GM21529 (cell line): ENCODE measurements at regions not wholly inside any gene's neighbourhood (a gene's known extent, or its start where the extent isn't known, plus 50 kb on each side); places are given as distances from the start of the nearest gene placed in this dataset.
"Not testable (repeated sequence)": the region's sequence is repeated elsewhere in the genome, so short reads cannot be mapped to it uniquely, and the experiment has no call there.

ENCODE experiments used
- ATAC-seq: cut with Tn5 transposase; IDR thresholded peaks from one replicate; pipeline ENCODE4 v1.9.1; 2021; ENCODE audit not compliant: unreplicated experiment

DNA sequence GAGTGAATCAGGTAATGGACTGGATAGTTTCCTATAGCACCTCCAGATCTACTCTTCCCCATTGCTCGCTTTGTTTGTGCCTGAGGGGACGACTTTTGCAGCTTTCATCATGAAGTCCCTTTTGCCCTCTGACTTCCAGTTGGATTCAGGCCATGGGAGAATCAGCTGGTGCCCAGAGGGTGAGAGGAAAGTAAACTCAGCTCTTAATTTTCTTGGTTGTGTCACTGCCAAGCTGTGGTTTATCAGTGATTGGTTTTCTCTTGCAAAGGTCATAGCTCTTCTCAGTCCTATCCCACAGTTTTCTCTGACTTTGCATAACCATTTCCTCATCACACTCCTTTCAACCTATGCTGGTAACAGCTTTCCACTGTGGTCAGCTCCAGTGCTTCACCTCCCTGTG is 200.1 kb downstream of the KCNJ2 start:
- ATAC-seq = no peak

DNA sequence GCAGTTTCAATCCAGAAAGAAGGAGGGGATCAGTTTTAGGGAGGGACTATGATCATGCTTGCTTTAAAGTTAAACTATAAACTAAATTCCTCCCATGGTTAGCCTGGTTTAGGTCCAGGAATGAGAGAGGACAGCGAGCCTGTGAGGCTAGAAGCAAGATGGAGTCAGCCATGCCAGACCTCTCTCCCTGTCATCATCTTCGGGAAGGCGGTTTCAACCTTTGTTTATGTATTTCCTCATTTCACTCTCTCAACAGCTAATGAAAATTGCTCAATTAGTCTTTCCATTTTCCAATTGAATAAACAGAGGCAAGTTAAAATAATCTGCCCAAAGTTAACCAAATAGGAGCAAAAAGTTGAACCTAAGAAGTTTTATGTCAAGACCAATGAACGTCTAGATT is 201.5 kb downstream of the KCNJ2 start:
- no peak for ATAC-seq

DNA sequence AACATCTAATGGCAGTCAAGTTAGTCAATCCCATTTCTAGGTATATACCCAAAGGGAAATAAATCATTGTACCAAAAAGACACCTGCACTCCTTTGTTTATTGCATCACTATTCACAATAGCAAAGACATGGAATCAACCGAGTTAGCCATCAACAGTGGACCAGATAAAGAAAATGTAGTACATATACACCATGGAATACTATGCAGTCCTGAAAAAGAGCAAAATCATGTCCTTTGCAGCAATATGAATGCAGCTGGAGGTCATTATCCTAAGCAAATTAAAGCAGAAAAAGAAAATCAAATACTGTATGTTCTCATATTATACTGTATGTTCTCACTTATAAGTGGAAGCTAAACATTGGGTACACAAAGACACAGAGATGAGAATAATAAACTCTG is 204.0 kb downstream of the KCNJ2 start:
- no peak for ATAC-seq

DNA sequence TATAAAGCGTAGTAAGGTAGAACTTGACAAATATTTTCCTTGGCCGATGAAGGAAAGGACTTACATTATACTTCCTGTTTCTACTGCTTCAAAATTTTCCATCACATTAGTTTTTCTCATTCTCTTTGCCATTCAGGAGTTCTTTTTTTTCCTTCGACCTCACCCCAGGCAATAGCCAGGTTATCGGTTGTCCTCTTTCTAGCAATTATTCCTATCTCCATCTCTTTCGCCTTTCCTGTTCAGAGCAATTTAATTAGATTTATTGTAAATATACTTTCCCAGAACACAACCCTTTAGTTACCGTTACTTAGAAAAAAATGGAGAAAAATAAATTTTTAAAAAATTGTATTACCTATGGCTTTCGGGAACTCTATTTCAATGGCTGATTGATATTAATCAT is 205.2 kb downstream of the KCNJ2 start:
- ATAC-seq = no peak

DNA sequence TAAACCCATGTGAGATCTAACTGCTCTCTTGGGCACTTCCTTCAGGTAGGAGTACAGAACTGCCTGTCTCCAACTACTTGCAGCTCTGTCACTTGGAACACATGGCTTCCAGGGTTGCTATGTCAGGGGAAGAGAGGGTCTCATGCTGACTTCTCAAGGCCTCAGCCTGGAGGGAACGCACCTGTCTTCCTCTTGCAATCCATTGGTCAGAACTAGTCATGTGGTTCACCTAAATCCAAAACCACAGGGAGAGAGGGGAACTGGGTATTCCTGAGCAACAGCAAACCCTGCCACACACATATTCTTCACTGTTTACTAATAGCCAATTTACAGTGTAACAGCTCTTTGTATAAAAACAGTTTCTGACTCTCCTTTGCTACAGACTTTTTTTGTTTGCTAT is 206.1 kb downstream of the KCNJ2 start:
- no peak for ATAC-seq

DNA sequence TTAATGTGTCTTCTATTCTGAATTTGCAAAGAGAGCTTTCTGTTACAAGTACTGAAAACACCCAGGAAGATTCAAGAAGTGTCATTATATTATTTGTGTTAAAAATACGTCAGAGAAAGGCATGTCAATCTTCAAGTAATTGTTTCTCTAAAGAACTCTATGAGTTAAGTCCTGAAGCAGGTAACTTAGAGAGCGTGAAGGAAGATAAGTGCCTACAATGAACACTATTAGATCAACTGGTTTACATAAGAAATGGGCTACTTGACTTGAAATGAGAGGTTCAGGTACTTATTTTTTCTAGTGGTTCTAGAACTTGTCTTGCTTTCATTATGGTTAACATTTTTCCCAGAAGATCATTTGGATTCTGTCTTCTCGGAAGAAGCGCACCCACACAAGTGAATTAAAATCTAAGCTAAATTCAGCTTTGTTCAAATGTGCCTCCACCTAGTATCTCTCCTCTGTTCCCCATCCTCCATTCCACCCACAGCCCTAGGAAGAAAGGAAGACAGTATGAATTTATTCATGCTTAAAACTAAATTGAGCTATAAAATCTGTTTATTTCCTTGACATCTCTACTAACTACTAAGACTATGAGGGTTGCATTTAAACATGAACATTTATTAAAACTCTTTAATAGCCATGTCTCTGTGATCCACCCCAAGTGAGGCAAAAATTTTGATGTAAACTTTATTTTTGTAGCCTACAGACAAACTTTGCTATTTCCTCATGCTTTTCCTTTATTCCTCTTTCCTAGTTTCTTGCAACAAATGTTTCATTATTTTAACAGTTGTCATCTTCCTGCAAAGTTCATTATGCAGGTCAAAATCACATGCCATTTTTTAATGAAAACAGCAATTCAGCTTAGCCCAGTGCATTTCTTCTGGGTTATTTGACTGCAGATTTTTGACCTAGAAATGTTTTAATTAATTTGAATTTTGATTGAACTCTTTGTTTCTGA is 206.8 kb downstream of the KCNJ2 start:
- ATAC-seq = no peak

DNA sequence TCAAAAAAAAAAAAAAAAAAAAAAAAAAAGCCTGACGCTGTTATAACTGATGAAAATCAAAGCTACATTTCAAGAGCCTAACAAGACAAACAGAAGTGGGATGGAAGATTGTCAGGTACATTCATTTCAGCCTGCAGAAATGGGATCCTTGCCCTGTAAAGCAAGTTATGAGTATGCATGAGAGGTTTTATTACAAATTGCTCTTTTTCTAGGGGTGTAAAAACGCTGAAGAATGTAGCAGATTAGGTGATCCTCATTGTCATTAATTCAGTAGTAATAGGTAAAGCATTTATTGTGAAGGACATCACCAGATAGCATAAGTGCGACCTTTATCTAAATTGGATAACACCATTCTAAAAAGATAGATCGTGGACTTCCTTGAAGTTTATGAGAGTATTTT is 208.3 kb downstream of the KCNJ2 start:
- no peak for ATAC-seq

DNA sequence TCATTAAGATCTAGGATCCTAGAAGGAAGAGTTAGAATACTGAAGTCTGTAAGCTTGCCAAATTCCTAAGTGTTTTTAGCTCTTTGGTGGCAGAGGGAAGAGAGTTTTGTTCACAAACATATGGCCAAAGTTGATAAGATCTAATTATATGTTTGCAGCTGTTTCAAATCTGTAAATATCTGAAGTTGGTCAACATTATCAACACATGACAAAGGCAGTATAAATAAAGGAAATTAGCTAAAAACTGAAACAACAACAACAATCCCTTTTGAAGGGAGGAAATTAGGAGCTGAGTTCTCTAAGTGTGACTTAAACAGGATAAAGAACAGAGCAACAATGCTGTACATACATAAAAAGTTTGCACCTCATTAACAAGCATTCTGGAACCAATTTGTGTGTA is 208.7 kb downstream of the KCNJ2 start:
- no peak for ATAC-seq

DNA sequence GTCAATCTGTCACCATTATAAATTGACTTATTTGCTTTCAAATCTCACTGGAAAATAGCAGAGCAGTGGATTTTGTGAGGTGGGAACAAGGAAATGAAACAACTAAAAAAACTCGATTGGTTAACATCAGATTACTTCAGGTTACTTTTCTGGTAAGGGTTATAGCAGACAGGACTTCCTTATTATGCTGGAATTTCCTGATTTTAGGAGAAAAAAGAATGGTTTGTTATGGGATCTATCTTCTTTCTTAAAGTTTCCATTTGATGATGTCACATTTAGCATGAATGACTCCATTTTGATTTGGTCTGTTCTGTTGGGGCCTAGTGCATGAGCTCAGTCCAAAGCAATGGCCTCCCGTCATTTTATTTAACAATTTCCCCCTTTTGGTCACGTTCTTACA is 210.6 kb downstream of the KCNJ2 start:
- ATAC-seq = no peak

DNA sequence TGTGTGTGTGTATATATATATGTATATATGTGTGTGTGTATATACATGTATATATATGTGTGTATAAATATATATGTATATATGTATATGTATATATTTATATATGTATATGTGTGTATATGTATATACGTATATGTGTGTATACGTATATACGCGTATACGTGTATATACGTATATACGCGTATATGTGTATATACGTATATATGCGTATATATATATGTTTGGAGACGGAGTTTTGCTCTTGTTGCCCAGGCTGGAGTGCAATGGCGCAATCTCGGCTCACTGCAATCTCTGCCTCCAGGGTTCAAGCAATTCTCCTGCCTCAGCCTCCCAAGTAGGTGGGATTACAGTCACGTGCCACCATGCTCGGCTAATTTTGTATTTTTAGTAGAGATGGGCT is 212.6 kb downstream of the KCNJ2 start:
- not testable (repeated sequence) for ATAC-seq

DNA sequence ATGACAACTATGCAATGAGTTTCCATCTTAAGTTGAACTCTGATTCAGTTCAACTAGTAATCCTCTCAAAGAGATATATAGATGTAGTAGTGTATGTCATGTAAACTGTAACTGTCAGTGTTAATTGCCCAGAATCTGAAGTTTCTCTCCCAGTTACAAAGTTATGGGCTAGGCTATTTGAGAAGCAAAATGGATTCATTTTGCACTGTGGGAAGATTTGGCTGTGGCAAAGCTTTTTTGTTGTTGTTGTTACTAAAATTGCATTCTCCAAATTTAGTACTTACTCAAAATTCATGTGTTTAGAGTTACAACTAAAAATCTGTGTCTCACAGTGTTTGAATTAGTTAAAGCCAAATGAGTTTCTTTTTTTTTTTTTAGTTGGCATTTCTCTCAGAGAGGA is 219.0 kb downstream of the KCNJ2 start:
- no peak for ATAC-seq

DNA sequence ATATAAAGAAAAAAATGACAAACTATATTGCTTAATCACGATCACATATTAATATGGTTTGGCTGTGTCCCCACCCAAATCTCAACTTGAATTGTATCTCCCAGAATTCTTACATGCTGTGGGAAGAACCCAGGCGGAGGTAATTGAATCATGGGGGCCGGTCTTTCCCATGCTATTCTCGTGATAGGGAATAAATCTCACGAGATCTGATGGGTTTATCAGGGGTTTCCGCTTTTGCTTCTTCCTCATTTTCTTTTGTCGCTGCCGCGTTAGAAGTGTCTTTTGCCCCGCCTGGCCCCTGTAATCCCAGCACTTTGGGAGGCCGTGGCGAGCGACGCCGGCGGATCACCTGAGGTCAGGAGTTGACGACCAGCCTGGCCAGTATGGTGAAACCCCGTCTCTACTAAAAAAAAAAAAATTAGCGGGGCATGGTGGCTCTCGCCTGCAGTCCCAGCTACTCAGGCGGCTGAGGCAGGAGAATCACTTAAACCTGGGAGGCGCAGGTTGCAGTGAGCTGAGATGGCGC is 220.0 kb downstream of the KCNJ2 start:
- not testable (repeated sequence) for ATAC-seq

DNA sequence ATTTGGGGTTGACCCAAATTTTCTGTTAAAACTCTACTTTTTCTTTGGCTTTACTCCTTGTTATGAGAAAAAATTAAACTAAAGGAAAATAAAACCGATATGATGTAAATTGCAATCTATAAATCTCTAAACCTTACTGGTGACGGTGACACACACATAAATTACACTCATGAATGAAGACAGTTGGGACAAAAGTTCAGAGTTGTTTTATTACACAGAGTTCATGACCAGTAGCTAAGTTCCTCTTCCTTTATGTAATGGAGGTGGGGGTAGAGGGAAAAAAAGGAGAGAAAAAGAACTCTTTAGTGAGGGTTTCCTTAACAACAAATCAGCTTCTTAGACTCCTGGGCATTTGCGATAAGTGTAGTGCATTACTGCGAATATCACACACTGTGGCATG is 220.7 kb downstream of the KCNJ2 start:
- no peak for ATAC-seq

DNA sequence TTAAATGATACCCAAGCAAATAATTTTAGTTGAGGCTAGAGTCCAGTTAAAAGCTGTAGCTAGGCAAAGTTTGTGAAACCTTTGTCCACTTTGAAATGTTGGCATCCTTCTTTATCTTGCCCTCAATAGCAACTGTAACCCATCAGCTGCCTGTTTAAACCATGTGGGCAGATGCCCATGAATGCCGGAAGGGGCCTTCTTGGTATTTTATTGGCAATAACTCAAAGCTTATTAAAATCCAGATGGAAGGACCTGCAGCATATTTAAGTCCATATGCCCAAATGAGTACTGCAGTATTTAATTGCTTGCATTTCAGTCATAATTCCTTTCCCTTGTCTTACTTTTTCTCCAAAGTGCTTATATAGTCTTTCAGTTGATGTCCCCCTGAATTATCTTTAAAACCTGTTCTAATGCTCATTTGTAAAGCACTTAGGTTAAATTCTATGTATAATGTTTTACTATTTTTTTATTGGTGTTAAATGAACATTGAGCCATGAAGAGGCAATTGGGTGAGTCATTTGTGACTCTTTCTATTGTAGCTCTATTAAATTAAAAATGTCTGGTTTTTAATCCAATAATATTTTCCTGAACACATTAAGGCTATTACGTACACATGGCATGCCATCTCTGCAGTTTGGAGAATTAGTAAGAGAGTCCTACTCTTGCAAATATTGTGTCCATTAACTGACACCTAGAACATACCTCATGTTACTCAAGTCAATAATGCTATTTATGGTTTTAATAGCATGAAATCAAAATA is 225.3 kb downstream of the KCNJ2 start:
- ATAC-seq = no peak

DNA sequence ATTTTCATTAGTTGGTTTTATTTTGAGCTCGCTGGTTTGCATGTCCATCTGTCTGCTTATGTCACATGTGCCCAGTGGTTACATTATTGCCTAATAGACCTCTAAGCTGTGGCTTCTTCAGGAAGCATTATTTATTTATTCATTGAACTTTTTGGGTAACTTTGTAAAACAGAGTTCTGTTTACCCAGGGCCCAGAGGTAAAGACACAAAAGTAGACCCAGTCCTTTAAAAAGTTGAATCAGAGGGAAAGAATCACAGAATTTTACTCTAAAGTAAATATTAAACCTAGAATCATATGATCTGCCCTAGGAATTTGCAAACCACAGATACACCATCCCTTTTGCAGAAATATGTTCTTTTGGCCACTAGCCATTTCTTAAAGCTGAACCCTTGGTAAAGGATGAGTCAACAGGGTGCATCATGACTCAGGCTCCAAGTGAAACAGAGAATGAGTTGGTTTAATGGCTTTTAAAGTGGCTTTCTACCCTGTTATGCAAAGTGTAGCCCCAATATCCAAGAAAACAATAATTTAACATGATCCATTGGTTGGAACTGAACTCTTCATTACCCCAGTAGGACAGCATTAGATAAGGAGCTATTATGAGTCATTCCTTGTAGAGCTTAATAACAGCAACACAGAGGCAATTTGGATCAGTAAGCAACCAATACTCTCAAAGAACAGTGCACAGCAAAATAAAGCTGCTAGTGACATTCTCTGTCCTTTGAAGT is 236.3 kb downstream of the KCNJ2 start:
- peak; percentile 55 for ATAC-seq

DNA sequence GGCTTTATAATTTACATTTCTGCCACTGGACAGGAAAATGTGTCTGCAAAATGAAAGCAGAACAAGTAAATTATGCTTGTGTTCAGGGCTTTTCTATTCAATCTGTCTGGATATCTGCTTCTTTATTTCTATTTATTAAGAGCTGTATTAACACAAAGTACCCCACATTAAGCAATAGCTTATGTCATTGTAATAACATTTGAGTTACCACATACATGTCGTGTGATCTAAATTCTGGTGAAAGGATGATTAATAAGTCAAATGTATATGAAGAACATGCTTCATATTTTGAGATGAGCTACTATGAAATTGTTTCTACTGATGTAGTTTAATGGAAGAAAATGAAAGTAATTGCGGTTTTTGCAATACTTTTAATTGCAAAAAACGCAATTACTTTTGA is 238.2 kb downstream of the KCNJ2 start:
- ATAC-seq = no peak

DNA sequence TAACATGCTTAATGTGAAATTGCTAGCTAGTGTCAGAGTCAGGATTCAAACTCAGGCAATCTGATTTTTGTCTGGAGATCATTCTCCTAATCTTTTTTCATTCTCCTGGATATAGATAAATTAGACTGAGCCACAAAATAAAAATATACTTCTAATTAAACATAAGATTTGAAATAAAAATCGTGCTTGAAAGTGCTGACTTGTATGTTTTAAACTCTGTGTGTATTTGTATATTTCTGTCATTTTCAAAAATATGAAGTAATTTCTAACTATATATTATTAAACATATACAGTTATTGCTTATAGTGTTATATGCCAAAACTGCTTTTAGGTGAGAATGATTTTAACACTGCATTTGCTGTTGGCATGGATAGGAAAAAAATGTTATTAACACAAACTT is 239.4 kb downstream of the KCNJ2 start:
- ATAC-seq = no peak

DNA sequence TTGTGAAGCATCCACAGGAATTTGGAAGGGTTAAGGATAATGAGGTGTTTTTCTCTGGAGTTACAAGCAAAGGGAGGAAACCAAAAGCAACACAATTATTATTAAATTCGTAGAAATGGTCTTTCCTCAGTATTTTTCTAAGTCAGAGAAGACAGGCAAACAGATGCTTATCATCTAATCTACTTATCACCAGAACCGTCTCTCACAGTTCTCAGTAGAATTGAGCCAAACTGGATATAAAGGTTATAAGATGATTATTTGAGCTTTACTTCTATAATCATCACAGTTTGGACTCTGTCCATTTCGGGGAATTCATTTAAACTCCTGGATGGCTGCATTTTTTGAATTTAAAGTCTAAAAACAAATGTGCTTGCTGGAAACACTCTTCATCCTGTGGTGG is 245.0 kb downstream of the KCNJ2 start:
- ATAC-seq = no peak

DNA sequence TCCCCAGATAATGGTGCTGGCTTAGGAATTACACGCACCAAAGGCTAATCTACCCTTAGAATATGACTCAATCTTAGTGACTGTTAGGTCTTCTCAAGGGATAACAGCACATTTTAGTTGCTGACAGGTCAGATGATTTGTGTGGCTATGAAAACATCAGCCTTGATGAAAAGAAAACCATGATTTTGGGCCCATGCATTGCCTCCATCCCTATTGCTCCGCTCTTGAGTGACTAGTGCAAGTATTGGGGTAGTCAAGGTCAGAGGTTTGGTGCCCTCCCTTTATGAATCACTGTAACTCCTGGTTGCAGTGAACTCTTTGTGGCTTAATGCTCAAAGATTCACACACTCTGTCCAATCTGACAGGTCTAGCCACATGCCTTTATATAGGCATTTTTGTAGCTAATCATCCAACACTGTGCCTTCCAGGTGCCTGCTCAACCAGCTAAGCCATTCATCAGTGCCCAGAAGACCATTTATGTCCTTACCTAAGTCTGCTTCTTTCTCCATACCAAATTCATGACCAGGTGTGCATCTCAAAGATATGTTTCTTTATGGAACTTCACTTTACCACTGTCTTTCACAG is 251.6 kb downstream of the KCNJ2 start:
- ATAC-seq = no peak

DNA sequence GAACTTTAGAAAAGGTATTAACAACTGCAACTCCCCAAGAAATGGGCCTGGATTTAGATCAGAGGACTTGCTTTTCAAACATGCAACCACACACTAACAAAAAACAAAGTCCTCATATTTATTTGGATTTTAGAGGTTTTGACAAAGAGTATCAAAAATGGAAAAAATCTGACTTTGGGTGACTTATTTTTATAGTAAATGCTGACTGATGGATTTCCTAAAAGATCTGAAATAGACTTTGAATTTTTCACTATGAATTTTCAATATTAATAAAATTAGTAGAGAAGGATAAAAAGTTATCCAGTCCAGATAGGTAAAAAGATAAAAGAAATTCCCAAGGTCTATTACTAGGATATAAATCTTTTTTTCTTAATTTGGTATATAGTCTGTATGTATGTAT is 253.5 kb downstream of the KCNJ2 start:
- no peak for ATAC-seq

DNA sequence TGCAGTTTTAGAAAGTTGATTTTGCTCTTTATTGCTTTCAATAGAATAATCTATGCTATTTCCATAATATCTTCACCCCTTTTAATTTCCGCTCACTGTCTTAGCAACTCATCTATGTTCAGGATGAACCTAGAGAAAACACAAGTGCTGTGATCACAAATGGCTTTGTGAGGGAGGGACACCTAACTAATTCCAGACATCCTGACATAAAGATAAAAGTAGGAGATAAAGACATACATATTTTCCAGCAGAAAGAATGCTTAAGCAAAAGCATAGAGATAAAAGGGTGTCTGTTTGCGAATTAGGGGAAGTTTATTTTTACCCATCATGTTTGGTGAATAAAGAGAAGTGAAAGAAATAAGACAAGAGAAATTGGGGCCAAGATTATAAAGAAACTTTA is 254.2 kb downstream of the KCNJ2 start:
- ATAC-seq = no peak
